GM12872 (cell line): ENCODE measurements at regions not wholly inside any gene's neighbourhood (a gene's known extent, or its start where the extent isn't known, plus 50 kb on each side); places are given as distances from the start of the nearest gene placed in this dataset.

Experiments used
- CTCF ChIP-seq: IDR thresholded peaks from 3 replicates; pipeline ENCODE4 v1.5.1; 2011; ENCODE audit warnings: low read depth, mild to moderate bottlenecking, low read length, moderate library complexity; ENCODE audit not compliant: insufficient read depth

- no peak for TF ChIP-seq CTCF
These were observed 1032.2 kb upstream of the SEMA6D start for GRCh38 chr15:46685096-46685495.

- TF ChIP-seq CTCF, result no peak
These were observed 1031.6 kb upstream of the SEMA6D start for GRCh38 chr15:46685681-46686080.

- TF ChIP-seq CTCF, result no peak
These were observed 1021.0 kb upstream of the SEMA6D start for GRCh38 chr15:46696281-46696680.

- TF ChIP-seq CTCF, result no peak
These were observed 1016.0 kb upstream of the SEMA6D start for GRCh38 chr15:46701346-46701745.

GRCh38 chr15:46701896-46702295 is 1015.4 kb upstream of the SEMA6D start:
- TF ChIP-seq CTCF, result no peak

- TF ChIP-seq CTCF, result no peak
These were observed 1014.1 kb upstream of the SEMA6D start for GRCh38 chr15:46703020-46703861.

GRCh38 chr15:46703871-46704637 is 1013.3 kb upstream of the SEMA6D start:
- TF ChIP-seq CTCF, result no peak
